NCI-H2196 treated with DMSO at 0.1 percent for 48 hours (cell line): ENCODE measurements at regions not wholly inside any gene's neighbourhood (a gene's known extent, or its start where the extent isn't known, plus 50 kb on each side); places are given as distances from the start of the nearest gene placed in this dataset.

ENCODE experiments used
- DNase-seq: peaks from one replicate; lab custom pipeline; 2025; ENCODE audit not compliant: unreplicated experiment; lab: John Stamatoyannopoulos, UW

GRCh38 chr14:60349663-60350365 is 100.8 kb downstream of the PPM1A start:
- peak; percentile 13 for DNase-seq

- no peak for DNase-seq
Measured at GRCh38 chr14:60350366-60350720, 101.3 kb downstream of the PPM1A start.

- no peak for DNase-seq
Measured at GRCh38 chr14:60353420-60353819, 104.4 kb downstream of the PPM1A start.

GRCh38 chr14:60355768-60356167 is 106.7 kb downstream of the PPM1A start:
- no peak for DNase-seq

- no peak for DNase-seq
Measured at GRCh38 chr14:60356386-60356785, 107.4 kb downstream of the PPM1A start.

- no peak for DNase-seq
Measured at GRCh38 chr14:60356906-60357550, 108.0 kb downstream of the PPM1A start.

GRCh38 chr14:60357551-60358149 is 108.6 kb downstream of the PPM1A start:
- no peak for DNase-seq

- no peak for DNase-seq
Measured at GRCh38 chr14:60363275-60363674, 114.3 kb downstream of the PPM1A start.

- no peak for DNase-seq
Measured at GRCh38 chr14:60363687-60364086, 114.7 kb downstream of the PPM1A start.

GRCh38 chr14:60381909-60382308 is 104.0 kb downstream of the C14orf39 start:
- no peak for DNase-seq
